OCI-M2 (cell line): ENCODE measurements at regions not wholly inside any gene's neighbourhood (a gene's known extent, or its start where the extent isn't known, plus 50 kb on each side); places are given as distances from the start of the nearest gene placed in this dataset.

Experiments
- DNase-seq: peaks from one replicate; lab custom pipeline; 2025; ENCODE audit not compliant: unreplicated experiment; lab: John Stamatoyannopoulos, UW

GRCh38 chr3:72441284-72441994 lies 406.8 kb downstream of the SHQ1 start:
- DNase-seq, result no peak

- no peak for DNase-seq
Measured at GRCh38 chr3:72440491-72440890, 407.8 kb downstream of the SHQ1 start.

GRCh38 chr3:72439321-72440183 lies 408.7 kb downstream of the SHQ1 start:
- no peak for DNase-seq

GRCh38 chr3:72437661-72438406 lies 410.4 kb downstream of the SHQ1 start:
- no peak for DNase-seq

GRCh38 chr3:72436863-72437592 lies 411.2 kb downstream of the SHQ1 start:
- no peak for DNase-seq

- DNase-seq, result no peak
Measured at GRCh38 chr3:72434296-72434695, 413.9 kb downstream of the SHQ1 start.

GRCh38 chr3:72432246-72432645 lies 416.0 kb downstream of the SHQ1 start:
- DNase-seq, result no peak

GRCh38 chr3:72429589-72430353 lies 418.5 kb downstream of the SHQ1 start:
- DNase-seq, result no peak

GRCh38 chr3:72428803-72429202 lies 419.4 kb downstream of the SHQ1 start:
- no peak for DNase-seq

- no peak for DNase-seq
Measured at GRCh38 chr3:72427624-72428023, 420.6 kb downstream of the SHQ1 start.

GRCh38 chr3:72426618-72427397 lies 421.4 kb downstream of the SHQ1 start:
- DNase-seq, result no peak

- DNase-seq, result no peak
Measured at GRCh38 chr3:72423643-72424042, 424.6 kb downstream of the SHQ1 start.

- no peak for DNase-seq
Measured at GRCh38 chr3:72421786-72422185, 426.5 kb downstream of the SHQ1 start.

- DNase-seq, result no peak
Measured at GRCh38 chr3:72421126-72421525, 427.1 kb downstream of the SHQ1 start.

GRCh38 chr3:72418856-72419255 lies 429.4 kb downstream of the SHQ1 start:
- DNase-seq, result no peak

GRCh38 chr3:72418244-72418643 lies 430.0 kb downstream of the SHQ1 start:
- no peak for DNase-seq

- no peak for DNase-seq
Measured at GRCh38 chr3:72414481-72415016, 433.7 kb downstream of the SHQ1 start.

GRCh38 chr3:72413228-72413627 lies 435.0 kb downstream of the SHQ1 start:
- no peak for DNase-seq

GRCh38 chr3:72412340-72412956 lies 435.8 kb downstream of the SHQ1 start:
- no peak for DNase-seq
